NCI-H82 (cell line): ENCODE measurements at regions not wholly inside any gene's neighbourhood (a gene's known extent, or its start where the extent isn't known, plus 50 kb on each side); places are given as distances from the start of the nearest gene placed in this dataset.
A peak's percentile ranks its signal among the peaks of the same experiment; 100 is the strongest.
"Not testable (repeated sequence)": the region's sequence is repeated elsewhere in the genome, so short reads cannot be mapped to it uniquely, and the experiment has no call there.

ENCODE experiments used
- DNase-seq: peaks from one replicate; lab custom pipeline; 2025; lab: John Stamatoyannopoulos, UW

DNA sequence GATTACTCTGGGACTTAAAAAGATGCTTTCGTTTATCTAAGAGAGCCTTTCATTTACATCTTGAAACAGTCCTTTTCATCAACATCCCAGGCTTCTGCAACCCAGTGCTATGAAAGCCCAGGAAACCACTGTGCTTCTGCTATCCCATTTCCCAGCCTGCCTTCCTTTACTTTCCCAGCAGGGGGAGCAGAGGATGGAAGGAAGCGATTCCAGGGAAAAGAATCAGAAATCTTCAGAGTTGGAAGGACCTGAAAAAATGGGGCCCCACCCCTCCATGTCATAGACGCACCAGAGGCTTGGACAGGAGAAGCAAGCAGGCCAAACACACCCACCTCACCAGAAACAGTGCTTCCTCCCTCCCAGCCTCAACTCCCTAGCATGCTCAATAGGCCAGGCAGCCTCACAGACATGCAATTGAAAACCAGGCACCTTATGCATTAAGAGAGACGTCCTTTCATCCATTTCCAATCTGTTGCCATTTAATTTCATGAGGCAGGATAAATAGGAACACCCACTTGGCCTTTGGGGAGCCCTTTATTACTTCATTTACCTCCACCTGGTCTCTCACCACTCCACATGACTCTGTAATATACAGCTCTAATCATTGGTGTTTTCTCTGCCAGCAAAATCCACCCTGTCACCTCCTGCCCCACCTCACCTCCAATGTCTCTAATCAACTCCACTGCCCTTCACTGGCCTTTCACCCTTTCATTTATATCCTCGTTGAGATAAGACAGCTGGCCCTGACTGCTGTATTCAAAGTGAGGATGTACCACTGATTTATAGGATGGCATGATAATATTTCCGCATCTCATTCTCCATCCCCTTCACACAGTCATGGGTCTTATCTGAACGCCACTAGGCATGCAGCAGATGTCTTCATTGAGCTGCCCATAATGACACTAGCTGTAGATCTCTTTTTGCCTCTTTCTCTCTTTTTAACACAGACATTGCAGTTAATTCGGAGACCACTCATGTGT, 583.9 kb downstream of the NTRK3 start:
- DNase-seq = peak; percentile 37

GRCh38 chr15:87671289-87671688, 585.2 kb downstream of the NTRK3 start:
- DNase-seq = no peak

- no peak for DNase-seq
Observed at GRCh38 chr15:87669846-87670245, 586.7 kb downstream of the NTRK3 start.

GRCh38 chr15:87668768-87669564, 587.6 kb downstream of the NTRK3 start:
- not testable (repeated sequence) for DNase-seq

DNA sequence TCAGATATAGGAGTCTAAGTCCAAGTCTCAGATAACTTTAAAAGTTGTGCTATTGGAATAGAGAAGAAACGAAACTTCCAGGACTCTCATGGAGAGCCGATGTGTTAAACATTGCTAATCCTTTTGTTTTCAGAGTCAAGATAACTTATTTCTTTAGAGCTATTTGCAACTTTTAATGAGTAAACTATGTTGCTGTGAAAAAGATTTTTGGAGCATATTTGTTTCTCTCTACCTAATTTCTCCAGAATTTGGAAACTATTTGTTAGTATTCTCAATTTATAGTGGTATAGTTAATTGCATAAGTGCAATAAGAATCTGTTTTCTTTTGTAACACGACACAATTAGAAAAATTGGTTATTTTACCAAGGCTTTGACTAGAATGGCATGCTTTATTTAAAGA, 588.9 kb downstream of the NTRK3 start:
- no peak for DNase-seq

DNA sequence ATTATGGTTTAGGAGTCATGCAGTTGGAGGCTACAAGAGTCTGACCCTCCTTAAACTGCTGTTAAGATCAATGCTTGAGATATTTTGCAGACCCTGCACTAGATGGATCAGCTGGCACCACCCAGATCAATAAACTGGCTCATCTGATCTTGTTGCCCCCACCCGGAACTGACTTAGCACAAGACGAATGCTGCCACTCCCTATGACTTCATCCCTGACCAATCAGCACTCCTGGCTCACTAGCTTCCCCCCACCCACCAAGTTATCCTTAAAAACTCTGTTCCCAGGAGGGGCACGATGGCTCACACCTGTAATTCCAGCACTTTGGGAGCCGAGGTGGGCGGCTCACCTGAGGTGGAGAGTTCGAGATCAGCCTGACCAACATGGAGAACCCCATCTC, 594.0 kb downstream of the NTRK3 start:
- DNase-seq = no peak

GRCh38 chr15:87661454-87662355, 594.8 kb downstream of the NTRK3 start:
- no peak for DNase-seq

GRCh38 chr15:87660251-87661129, 596.0 kb downstream of the NTRK3 start:
- no peak for DNase-seq

- DNase-seq = no peak
Observed at GRCh38 chr15:87656372-87656771, 600.2 kb downstream of the NTRK3 start.

DNA sequence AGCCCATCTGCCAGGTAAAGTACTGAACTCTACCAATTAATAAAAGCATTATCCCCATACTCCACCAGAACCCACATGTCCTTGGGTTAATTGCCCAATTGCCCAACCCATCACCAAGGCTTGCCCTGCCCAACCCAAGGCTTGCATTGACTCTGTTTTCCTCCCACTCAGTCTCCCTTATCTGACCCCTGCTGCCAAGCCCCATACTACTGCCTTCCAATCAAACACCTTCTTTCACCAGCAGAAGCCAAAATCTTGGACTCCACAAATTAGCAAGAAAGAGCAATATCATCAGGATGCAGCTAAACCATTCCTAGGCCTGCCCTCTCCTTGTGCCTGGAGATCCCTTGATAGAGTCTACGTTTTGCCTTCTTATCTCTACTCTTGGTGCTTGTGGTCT, 602.9 kb downstream of the NTRK3 start:
- no peak for DNase-seq

GRCh38 chr15:87649175-87649574, 607.4 kb downstream of the NTRK3 start:
- DNase-seq = no peak

DNA sequence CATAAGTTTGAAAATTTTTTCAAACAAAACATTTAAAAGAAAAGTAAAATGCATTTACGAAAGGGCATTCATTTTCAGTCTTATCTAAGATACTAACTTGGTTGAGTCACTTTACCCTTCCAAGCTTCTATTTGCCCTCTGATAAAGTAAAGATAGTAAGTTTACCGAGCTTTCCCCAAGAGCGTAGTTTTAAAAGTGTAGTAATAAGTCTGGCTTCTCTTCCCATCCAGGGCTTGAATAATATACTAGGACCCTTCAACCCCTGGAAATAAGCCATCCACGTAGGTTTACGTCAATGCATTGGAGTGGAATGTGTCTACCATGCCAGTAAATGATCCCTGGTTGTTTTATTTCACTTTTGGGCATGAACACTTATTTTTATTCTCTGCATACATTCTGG, 608.3 kb downstream of the NTRK3 start:
- DNase-seq = no peak

- DNase-seq = no peak
Observed at GRCh38 chr15:87645723-87646122, 610.8 kb downstream of the NTRK3 start.

DNA sequence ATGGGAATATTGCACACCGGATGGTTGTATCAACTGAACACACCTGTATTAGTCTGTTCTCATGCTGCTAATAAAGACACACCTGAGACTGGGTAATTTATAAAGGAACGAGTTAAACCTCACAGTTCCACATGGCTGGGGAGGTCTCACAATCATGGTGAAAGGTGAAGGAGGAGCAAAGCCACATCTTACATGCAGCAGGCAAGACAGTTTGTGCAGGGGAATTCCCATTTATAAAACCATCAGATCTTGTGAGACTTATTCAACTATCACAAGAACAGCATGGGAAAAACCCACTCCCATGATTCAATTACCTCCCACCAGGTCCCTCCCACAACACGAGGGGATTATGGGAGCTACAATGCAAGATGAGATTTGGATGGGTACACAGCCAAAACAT, 613.5 kb downstream of the NTRK3 start:
- not testable (repeated sequence) for DNase-seq

- no peak for DNase-seq
Observed at GRCh38 chr15:87639305-87640011, 617.1 kb downstream of the NTRK3 start.

- DNase-seq = no peak
Observed at GRCh38 chr15:87638554-87639083, 617.9 kb downstream of the NTRK3 start.

DNA sequence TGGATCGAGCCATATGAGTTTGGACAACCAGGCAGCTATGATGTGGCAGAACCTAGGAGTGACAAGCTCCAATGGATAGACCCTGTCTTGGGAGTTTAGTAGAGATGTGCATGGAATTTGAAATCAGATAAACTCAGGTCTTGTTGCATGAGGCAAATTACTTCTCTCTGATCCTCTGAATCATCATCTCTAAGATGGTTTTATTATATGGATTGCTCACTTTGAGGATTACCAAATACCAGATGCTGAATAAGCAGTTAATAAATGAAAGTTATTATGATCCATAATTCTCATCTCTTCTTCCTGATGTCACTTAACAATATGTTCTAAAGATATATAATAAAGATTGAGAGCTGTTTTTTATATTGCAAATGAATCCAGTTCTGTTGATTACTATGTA, 622.2 kb downstream of the NTRK3 start:
- no peak for DNase-seq

GRCh38 chr15:87633525-87633924, 623.0 kb downstream of the NTRK3 start:
- DNase-seq = no peak

DNA sequence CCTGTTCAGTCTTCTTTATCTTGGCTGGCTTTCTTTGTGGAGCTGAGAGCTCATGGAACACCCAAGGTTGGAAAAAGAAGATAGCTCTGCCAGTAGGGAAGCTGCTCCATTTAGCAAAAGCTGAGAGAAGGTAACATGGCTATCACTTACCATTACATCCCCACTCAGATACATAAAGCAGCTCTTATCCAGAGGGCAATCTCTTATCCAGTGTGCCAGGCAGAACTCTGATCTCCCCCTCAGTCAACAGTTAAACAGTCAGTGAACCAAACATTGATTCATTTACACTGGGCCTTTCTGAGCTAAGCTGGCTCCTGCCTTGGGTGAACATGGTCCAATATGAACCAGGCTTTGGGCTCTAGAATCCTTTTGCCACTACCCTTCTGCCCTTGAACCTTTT, 624.2 kb downstream of the NTRK3 start:
- DNase-seq = no peak

- no peak for DNase-seq
Observed at GRCh38 chr15:87631775-87632174, 624.8 kb downstream of the NTRK3 start.
